HuH-7.5 (cell line): ENCODE measurements at regions not wholly inside any gene's neighbourhood (a gene's known extent, or its start where the extent isn't known, plus 50 kb on each side); places are given as distances from the start of the nearest gene placed in this dataset.

Experiments
- DNase-seq: peaks from one replicate; pipeline ENCODE4 v3.0.0; 2011; ENCODE audit warnings: low spot score

DNA sequence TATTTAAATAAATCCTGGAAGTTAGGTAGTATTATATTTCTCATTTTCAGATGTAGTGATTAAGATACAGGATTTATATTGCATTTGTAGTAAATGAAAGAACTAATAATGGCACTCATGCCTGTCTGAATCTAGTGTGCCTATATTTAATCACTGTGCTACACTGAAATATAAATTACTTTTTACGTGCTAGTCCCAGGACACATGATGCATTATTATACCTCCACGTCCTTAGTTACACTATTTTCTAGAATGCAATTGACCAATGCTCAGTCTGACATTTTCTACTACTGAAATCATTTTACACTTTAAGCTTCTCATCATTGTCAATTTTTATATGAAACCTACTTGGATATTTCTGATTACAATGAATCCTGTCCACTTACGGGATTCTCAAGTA, 80.9 kb upstream of the TMEFF2 start:
- no peak for DNase-seq

DNA sequence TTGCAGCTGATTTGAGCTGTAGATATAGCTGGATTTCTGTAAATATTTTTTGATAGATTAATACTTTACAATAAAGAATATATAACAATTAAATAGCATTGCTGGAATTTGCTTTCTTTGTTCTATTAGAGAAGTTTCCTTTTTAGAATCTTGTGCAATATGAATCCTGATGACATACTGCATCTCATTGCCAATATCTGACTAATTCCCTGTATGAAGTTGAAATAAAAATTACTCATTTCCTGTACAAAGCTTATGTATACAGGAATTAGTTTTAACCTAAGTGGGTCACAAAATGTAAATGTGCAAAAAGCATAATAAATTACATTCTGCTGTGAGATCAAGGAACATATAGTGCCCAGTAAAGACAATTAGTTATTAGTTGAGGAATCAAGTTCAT, 72.8 kb upstream of the TMEFF2 start:
- no peak for DNase-seq

DNA sequence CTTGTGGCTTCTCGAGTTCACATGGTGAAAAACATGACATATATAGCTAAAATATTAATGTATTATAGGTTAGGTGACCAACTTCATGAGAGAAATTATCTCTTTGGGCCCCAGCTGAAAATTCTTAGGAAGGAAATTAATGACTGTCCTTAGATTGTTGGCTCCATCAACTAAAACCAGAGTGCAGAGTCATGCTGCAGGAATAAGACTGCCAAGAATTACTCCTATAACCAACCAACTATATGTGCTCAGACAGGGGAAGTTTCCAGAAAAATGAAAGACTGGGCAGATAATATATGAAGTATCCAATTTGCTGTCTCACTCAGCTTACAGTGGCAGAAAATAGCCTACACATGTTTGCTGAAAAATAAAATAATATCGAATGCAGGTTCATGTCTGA, 71.0 kb upstream of the TMEFF2 start:
- DNase-seq = no peak

DNA sequence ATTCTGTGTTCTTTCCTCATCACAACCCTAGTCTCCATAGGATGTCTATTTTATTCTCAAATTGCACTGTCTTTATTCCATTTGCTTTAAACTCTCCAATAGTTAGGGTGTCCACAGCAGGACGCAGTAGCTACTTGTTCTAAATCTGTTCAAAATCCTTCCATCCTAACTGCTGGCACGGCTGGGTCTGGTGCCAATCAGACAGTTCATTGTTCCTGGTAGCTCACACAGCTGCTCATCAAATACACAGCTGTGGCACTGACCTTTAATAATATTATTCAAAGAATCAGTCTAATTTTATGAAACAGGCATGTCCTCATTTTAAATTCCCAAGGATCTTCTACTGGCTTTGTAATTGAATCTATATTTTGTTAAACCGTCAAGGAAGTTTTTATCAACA, 59.7 kb upstream of the TMEFF2 start:
- no peak for DNase-seq

DNA sequence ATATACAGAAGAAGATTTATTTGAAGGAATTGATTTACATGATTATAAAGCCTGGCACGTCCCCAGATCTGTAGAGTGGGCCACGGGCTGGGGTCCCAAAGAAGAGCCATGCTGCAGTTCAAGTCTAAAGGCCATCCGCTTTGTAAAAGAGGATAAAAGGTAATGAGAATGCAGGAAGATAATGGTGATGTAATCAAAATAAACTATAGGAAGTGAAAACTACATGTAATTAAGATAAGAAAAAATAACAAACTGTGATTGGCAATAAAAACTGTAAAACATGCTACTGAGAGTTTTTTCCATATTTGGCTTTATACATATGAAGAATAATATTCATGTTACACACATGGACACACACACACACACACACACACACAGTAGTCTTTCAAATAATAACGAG, 59.0 kb upstream of the TMEFF2 start:
- DNase-seq = no peak

DNA sequence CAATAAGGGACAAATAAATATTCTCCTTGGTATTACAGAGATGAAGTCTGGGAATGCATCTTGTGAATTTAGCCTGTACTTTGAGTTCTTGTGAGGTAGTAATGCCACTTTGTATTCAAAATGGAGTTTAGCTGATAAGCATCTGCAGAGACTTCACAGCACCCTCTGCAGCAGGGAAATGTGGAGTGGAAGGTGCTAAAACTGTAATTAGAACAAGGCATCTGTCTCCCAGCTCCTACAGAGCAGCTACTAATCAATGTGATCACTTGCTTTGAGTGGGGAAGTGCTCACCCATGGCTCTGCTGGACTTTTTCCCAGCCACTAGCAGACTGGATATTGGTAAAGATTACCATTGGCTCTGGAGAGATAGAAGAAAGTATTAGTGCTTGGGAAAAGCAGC, 56.2 kb upstream of the TMEFF2 start:
- DNase-seq = no peak

DNA sequence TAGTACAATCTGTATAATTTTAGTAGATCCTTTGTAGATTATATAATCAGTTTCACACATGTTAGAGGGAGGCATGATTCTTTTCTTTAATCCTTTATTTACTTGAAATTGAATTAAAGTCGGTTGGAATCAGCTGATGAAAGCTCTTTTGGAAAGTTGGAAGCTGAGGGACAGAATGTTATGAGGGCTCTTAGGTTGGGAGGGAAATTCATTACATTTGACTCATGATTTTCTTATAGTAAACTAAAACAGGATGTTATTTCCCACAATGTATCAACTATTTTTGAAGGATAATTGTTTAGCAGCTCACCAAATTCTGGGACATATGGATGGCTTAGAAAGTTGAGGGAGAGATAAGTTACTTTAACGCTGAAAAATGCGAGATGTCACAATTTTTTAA, 52.7 kb upstream of the TMEFF2 start:
- DNase-seq = no peak

DNA sequence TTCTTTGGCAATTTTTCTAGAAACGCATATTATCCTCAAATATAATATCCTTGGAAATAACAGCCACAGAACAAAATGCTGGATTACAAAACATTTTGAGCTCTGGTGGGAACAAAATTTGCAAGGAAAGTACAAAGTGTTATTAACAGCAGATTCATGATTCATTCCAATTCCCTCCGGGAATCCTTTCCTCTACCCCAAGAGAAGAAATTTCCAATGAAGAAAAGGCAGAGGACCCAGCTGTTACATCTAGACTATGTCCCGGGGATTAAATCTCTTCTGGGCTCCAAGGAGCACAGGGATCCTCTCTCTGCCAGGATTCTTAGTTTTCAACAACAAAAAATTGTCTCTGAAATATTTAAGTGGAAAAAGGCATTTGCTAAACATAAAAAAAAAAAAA, 51.6 kb upstream of the TMEFF2 start:
- no peak for DNase-seq

DNA sequence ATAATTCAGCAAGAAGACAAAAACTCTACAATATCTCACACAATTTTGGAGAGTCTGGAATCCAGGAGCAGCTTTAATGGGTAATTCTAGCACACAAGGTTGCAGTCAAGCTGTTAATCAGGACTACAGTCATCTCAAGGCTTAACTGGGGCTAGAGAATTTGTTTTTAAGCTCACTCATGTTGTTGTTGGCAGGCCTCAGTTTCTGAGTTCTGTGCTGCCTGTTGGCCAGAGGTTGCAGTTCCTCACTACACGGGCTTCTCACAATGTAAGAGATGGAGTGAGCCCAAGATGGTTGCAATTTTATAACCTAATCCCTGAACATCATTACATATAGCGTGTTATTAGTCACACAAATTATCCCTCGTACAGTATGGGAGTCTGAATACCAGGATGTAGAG, 50.6 kb upstream of the TMEFF2 start:
- DNase-seq = no peak
